ENCODE measurements at regions not wholly inside any gene's neighbourhood (a gene's known extent, or its start where the extent isn't known, plus 50 kb on each side); places are given as distances from the start of the nearest gene placed in this dataset.

DNA sequence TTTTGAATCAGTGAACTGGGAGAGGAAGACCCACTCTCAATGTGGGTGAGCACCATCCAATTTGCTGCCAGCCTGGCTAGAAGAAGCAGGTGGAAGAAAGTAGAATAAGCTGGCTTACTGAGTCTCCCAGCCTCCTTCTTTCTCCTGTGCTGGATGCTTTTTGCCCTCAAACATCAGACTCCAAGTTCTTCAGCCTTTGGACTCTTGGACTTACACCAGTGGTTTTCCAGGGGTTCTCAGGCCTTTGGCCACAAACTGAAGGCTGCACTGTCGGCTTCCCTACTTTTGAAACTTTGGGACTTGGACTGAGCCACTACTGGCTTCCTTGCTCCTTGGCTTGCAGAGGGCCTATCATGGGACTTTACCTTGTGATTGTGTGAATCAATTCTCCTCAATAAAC is 804.2 kb upstream of the SLITRK1 start:
- DNase-seq = no peak

DNA sequence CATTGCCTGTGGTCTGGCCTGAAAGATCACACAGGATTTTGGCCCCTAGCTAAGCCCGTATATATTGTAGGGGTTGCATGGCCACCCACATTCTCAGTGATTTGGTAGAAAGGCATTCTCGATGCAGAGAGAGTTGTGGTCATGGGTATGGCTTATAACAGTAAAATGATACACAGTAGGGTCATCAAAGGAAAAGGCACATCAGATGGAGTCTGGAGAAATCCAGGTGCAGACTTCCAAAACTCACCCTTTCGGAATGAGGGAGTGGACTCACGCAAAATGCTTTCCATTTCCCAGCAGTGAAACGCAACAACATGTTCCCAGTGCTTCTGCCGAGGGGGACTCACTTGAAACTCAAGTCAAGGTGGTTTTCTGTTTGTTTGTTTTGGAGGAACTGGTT is 802.5 kb upstream of the SLITRK1 start:
- no peak for DNase-seq

DNA sequence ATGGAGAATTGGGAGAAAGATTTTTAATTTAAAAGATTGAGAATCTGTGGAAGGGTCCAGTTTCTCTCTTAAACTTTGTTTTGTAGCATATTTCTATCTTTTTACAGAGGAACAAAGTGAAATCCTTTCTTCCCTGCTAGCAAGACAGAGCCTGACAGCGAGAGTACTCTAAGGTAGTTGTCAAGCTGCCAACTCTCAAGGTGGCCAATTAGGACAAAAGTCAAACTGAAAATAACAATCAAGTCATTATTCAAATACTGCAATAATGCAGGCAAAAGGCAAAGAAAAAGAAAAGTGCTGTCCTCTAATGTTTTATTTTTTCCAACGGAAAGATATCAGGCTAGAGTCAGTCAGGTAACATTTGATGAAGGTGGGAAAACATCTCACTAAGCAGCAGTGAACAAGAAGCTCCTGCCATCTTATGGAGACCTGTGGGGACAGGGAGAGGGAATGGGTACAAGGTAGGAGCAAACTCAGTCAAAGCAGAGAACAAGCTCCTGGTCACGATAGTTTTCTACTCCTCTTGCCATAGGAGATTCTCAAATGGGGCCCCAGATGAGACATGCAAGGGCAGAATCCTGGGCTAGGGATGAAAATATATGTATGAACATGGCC is 801.9 kb upstream of the SLITRK1 start:
- DNase-seq = no peak

DNA sequence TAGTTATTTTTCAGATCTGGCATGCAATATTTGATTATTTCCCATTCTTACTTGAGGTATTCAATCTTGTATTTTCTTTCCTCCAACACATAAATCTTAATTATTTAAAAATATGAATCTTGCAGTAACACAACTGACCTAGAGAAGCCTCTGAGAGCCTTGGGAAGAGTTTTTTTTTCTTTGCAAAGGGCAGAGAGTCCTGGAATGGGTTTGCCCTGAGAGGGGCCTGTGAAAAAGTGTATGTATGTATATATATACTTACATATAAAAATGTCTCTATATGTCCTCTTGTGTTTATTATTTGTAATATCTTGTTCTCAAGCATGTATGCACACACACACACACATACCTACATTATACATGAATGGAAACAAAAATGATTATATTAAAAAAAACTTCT is 801.2 kb upstream of the SLITRK1 start:
- DNase-seq = no peak

DNA sequence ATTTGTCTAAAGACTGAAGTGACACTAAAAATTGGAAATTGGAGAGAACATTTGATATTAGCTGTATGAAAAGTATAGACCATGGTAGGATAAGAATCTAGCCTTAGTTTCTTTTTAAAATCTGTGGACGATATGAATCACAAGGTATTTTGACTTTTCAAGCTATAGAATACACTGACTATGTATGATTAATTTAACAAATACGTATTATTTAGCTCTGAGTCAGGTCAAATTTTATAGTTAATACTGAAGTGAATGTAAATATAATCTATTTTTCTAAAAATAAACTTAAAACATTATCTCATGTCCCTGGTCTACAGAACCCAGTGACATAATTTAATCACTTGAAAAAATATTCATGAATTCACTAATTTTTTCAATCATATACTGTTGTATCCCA is 795.6 kb upstream of the SLITRK1 start:
- DNase-seq = no peak

DNA sequence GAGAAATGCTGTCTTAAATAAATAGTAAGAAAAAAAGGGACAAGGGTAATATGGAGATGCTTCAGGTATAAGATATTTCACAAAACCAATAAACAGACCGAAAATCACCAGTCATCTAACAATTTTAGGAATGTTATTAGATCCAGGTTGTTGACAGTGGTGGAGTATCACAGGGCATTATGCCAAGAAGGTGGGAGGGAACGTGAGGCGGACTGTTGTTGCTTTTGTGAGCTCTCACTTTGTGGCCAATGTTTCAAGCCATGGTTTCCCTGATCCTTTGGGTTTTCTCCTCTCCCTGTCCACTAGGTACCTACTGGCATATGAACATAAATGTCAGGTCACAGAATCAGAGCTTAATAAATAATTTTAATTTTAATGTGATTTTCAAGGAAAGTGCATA is 790.3 kb upstream of the SLITRK1 start:
- no peak for DNase-seq

DNA sequence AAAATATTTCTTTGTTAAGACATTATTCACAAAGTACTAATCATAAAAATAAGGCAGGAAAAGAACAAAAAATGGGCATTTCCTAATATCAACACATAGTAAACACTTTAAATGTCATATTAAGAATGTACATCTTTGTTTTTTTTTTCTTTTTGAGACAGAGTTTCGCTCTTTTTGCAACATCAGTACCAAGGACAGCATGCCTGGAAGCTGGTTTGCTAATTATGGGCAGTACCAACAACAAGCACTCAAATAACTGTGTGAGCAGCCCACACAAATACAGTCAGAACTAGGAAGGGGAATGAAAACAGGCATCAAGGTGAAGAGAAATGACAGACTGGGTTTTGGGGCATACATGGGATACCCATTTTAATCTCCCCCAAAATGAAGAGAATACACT is 788.0 kb upstream of the SLITRK1 start:
- DNase-seq = no peak

DNA sequence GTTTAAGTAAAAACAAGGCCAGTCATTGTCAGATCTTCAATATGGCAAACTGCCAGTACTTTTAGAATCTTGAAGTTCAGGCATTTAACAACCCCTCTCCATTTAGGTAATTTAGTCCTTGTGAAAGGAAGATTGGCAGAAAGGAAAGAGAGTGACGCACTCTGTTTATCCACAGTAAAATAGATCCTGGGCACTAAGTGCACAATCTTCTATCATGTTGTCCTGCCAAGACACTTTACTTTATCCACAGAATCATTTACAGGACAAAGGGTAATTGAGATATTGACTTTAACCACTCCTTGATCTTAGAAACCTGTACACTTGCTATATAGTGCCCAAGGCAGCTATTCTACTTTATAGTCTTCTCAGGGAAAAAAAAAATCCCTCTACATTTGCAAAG is 786.4 kb upstream of the SLITRK1 start:
- no peak for DNase-seq

DNA sequence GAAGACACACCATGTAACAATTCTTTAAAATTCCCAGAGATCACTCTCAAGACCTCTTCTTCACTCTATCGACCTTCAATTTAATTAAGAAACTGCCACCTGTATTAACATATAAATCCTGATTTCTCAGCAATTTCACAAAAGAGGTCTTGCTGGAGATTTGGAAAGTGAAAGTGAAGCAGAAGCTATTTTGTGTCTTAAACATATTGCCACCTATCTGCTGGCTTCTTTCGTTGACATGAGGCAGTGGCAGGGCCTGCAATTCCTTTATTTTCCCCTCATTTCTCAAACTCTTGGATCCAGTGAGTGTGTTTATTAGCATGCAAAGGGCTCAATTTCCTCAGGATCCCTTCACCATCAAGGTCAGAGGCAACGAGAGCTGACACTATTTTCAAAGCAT is 780.2 kb upstream of the SLITRK1 start:
- no peak for DNase-seq

DNA sequence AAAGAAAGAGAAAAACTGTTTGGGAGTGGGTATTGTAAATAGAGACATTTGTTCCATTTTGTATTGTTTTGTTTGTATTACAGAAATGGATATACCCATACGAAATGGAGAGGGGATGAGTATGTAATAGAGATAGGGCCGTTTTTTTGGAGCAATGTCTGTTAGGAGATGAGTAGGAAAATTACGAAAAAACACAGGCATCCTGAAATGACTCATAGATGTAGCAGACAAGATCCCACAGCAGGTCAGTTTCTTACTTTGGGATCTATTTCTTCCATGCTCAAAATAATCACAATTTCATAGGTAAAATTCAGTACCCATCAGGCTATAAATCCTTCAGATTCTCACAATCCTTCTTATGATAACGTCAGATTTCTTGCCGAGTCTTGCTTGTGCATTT is 779.4 kb upstream of the SLITRK1 start:
- no peak for DNase-seq

DNA sequence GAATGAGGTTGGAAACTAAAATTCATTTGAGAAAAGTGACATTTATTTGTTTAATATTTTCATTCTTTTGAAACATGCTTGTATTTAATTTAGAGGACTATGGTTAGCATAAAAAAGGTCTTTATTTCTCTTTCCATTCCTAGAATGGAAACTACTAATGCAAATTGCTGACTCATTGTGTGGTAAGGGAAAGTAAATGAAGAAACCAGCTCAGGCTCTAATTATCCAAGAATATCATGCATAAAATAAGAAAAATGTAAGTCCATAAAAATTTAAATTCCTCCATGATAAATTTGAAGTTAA is 777.0 kb upstream of the SLITRK1 start:
- DNase-seq = no peak

DNA sequence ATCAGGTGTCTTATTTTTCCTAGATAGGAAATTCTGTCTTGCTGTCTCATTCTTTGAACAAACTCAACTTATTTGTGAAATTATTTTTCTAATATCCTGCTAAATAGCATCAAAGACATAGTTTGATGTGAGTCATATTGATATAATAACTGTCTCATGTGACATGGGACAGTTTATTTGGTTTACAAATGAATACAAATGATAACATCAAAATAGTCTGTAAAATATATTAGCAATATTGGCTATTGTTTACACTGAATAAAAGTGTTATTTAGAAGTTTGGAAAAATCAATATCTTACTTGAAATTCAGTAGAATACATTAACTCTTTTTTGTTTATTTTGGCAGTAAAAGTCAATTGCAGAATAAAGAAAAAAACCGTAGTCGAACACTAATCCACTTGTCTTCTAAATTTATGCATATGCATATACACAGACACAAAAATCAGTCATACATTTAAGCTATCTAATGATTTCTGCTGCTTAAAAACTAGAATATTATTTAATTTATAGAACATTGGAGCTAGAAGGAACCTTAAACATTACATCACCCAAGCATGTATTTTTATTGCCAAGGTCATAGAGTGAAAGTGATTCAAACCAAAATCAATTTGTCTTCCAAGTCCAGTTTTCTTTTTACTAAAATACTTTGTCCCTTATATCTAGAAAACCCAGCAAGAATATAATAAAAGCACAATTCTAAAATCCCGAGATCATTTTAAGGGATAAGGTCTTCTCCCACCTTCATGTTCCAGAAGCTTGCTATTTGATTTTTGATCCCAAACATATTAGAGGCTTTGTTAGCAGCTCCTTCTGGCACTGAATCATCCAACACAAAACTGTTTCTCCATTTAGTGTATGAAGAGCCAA is 776.5 kb upstream of the SLITRK1 start:
- no peak for DNase-seq

DNA sequence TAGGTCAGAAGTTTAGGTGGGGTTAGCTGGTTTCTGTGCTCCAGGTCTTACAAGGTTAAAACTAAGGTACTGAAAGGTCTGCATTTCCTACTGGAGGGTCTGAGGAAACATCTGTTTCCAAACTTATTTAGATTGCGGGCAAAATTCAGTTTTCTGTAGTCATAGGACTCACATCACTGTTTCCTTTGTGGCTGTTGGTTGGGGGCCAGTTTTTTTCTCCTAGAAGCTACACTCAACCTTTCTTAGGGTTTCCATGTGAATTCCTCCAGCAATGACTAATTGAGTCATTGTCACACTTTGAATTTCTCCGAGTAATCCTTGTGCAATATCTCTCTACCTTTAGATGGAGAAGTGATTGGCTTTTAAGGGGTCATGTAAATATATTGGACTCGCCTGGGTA is 773.4 kb upstream of the SLITRK1 start:
- no peak for DNase-seq

DNA sequence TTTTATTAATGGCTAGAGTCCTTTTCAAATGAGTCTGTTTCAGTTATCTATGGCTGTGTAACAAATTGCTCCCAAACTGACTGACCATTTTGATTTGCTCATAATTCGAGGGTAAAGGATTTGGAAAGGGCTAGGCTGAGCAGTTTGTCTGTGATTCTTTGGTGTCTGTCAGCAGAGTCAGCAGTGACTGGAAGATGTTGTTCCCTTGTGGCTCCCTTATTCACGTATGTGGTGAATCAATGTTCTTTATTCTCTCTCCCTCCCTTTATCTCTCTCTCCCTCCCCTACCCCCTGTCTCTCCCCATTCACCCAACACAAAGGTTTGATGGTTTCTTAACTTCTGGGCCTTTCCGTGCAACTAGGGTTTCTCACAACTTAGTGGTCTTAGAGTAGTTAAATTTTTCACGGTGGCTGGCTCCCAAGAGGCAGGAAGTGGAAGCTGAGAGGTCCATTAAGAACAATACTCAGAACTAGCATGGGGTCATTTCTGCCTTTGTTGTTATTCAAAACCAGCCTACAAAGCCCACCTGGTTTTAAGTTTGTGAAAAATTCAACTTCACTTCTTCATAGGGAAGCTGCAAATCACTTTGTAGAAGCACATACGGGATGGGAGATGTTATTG is 772.5 kb upstream of the SLITRK1 start:
- no peak for DNase-seq

DNA sequence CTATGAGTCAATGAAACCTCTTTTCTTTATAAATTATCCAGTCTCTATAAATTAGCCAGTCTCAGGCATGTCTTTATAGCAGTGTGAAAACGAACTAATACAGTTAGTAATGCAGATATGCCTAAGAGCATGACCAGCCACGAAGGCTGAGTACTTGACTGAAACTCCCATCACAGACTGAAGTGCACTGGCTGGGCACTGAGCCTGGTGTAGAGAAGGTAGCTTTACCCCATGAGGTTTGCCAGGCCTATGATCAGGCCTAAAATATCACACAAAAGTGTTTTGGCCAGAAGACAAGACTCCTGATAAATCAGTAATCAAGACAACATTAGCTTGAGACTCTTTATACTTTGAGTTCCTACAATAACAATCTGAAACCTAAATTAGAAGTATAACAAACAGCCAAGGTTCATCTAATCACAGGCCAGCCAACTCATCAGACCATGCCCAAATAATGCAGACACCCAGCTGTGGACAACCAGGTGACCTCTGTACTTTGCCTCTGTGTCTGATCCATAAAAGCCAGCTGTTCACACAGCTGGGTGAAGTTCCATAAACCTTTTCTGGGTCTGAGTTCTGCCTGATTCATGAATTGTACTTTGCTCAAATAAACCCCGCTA is 771.8 kb upstream of the SLITRK1 start:
- no peak for DNase-seq

DNA sequence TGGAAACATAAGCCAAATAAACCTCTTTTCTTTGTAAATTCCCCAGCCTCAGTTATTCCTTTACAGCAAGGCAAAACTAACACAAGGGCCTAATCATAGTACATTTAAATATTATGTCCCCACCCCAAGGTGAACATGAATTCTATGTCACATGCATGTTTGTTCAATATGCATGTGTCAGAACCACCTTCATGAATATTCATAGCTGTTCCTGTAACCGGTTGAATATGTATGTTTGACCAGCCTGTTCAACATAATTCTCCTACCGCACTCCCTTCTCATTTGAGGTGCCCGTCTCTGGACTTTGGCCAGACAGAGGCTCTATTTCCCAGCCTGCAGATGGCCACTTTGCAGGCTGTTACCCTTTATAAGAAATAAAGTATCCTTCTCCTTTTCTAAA is 769.4 kb upstream of the SLITRK1 start:
- no peak for DNase-seq

DNA sequence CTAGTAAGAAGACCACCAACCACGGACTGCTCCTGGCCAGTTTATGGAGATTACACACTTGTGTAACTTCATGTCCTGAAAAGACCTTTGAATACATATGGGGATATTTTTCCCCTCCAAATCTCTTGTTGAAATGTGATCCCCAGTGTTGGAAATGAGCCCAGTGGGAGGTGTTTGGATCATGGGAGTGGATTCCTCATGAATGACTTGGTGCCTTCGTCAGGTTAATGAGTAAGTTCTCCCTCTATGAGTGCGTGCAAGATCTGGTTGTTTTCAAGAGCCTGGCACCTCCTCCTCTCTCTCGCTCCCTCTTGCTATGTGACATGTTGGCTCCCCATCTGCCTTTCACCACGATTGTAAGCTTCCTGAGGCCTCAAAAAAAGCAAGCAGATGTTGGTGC is 769.0 kb upstream of the SLITRK1 start:
- DNase-seq = no peak

DNA sequence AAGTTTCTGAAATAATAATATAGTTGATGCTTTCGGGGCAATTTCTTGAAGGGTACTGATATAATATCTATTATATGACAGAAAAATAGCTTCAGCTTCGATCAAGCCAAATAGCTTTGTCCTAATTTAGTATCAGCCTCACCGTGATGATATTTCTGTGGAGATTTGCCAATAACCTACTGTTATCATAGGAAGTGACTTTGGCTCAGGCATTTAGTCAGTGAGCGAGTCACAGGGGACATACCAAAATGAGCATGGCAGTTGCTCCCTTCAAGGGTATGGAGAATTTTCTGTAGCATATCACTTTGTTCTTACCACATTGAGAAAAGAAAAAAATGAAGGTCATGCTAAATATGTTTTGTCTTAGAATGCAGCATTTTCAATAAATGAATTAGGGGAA is 767.6 kb upstream of the SLITRK1 start:
- no peak for DNase-seq

DNA sequence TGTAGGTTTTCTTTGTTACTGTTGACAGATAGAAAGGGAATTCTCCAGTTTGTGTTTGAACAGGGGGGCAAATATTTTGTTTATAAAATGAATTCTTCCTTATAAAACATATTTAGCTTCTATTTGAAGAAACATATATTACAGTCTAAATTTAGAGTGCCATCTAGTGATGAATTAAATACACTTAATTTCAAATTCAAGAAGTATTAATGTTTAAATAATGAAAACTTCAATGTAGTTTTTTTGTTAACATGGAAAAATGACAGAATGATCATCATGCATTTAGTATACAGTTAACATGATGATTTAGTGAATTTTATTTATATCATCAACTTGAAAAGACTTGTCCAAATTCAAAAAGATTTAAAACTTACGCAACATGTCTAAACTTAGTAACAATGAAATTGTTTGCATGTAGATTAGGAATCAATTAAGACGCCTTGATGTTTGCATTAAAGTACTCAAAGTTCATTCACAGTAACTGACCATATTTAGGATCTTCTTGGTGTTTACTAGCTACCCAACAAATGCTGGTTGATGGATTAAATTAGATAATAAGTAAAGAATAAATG is 765.9 kb upstream of the SLITRK1 start:
- DNase-seq = no peak

DNA sequence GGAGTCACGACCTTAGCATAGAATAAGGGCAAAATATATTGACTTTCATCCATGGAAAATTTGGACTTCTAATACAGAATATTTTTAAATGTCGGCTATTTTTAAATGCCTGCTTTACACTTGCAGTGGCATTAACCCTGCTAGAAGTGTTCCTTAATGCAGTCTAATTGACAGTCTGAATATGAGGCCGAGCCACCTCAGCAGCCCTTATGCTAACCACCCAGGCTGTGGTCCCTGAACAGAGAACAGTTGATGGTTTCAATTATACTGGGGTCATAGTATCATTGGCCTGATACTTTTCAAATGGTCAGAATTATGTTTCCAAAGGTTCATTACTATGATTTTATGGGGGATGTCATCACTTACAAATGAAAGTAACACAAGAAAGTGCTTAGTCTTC is 764.7 kb upstream of the SLITRK1 start:
- no peak for DNase-seq

DNA sequence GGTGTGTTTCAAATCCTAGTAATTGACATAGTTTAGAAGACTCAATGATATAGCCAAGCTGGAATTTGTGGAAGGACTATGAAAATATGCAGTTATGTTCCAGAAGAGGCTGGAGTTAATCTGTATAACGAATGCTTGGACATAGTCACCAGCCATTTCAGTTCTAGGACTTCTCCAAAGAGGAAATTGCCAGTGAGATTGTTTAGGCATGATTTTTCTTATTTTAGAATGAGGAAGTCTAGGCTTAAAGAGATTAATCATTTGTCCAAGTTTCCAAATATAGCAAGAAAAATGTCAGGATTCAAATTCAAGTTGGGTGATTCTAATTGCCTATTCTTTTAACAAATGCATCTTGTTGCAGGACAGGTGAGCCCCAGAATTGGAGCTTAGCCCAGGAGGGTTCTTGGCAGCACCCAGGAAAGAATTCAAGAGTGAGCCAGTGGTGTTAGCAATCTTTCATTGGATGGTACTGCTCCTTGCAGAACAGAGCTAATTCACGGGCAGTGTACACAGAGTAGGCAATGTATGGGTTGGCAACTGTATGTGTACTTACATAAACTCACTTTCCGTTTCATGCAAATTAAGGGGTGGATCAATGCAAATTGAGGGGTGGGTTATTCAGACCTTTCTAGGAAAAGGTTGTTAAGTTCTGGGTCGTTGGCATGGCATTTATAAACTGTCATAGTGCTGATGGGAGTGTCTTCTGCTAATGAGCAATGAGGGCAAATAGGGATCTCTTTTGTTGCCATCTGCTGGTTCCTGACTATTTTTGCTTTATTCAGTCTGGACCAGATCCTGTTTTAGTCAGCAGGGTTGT is 763.1 kb upstream of the SLITRK1 start:
- no peak for DNase-seq

DNA sequence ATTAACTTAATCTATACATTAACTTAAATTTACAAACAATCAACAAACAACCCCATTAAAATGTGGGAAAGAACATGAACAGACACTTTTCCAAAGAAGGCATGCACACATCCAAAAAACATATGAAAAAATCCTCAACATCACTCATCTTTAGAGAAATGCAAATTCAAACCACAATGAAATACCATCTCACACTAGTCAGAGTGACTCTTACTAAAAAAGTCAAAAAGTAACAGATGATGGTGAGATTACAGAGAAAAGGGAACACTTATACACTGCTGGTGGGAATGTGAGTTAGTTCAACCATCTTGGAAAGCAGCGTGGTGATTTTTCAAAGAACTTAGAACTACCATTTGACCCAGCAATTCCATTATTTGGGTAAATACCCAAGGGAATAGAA is 759.2 kb upstream of the SLITRK1 start:
- DNase-seq = no peak

DNA sequence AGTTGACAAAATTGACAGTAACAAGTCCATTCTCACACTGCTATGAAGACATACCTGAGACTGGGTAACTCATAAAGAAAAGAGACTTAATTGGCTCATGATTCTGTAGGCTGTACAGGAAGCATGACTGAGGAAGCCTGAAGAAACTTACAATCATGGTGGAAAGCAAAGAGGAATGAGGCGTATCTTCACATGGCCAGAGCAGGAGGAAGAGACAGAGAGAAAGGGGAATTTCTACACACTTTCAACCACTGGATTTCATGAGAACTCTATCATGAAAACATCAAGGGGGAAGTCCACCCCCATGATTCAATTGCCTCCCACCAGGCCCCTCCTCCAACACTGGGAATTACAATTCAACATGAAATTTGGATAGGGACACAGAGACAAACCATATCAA is 758.4 kb upstream of the SLITRK1 start:
- no peak for DNase-seq
